Activated T-cell treated with anti-CD3 and anti-CD28 coated beads, Interleukin-2, amount 50 U/mL, for 48 hours (primary cell): ENCODE measurements at regions not wholly inside any gene's neighbourhood (a gene's known extent, or its start where the extent isn't known, plus 50 kb on each side); places are given as distances from the start of the nearest gene placed in this dataset.
"Not testable (repeated sequence)": the region's sequence is repeated elsewhere in the genome, so short reads cannot be mapped to it uniquely, and the experiment has no call there.

Source experiments
- DNase-seq, 2 experiments: peaks; one replicate each; pipeline ENCODE4 v3.0.0-alpha.2; 2020

- DNase-seq, result no peak
Measured at GRCh38 chrX:99394456-99394855, 1015.6 kb downstream of the PCDH19 start.

- DNase-seq, result no peak
Measured at GRCh38 chrX:99384594-99385374, 1025.3 kb downstream of the PCDH19 start.

GRCh38 chrX:99383786-99384185, 1026.3 kb downstream of the PCDH19 start:
- no peak for DNase-seq

GRCh38 chrX:99371976-99372595, 1038.0 kb downstream of the PCDH19 start:
- no peak for DNase-seq

- no peak for DNase-seq
Measured at GRCh38 chrX:99353412-99353811, 1056.7 kb downstream of the PCDH19 start.

- no peak for DNase-seq
Measured at GRCh38 chrX:99348256-99348655, 1061.8 kb downstream of the PCDH19 start.

- no peak for DNase-seq
Measured at GRCh38 chrX:99308302-99308701, 1101.8 kb downstream of the PCDH19 start.

- DNase-seq, result no peak
Measured at GRCh38 chrX:99305573-99305972, 1104.5 kb downstream of the PCDH19 start.

GRCh38 chrX:99301990-99302389, 1108.1 kb downstream of the PCDH19 start:
- no peak for DNase-seq

GRCh38 chrX:99271641-99272040, 1138.4 kb downstream of the PCDH19 start:
- DNase-seq, result peak in 1 of 2 experiments; percentile 16

GRCh38 chrX:99266255-99266654, 1143.8 kb downstream of the PCDH19 start:
- DNase-seq, result no peak

- no peak for DNase-seq
Measured at GRCh38 chrX:99248180-99248579, 1161.9 kb downstream of the PCDH19 start.

GRCh38 chrX:99242001-99242400, 1168.1 kb downstream of the PCDH19 start:
- no peak for DNase-seq

GRCh38 chrX:99234384-99234783, 1175.7 kb downstream of the PCDH19 start:
- not testable (repeated sequence) for DNase-seq

GRCh38 chrX:99192421-99192820, 1217.7 kb downstream of the PCDH19 start:
- no peak for DNase-seq

- DNase-seq, result no peak
Measured at GRCh38 chrX:99184153-99184552, 1225.9 kb downstream of the PCDH19 start.

GRCh38 chrX:99172958-99173357, 1237.1 kb downstream of the PCDH19 start:
- DNase-seq, result no peak

- no peak for DNase-seq
Measured at GRCh38 chrX:99142745-99143144, 1267.3 kb downstream of the PCDH19 start.

- no peak for DNase-seq
Measured at GRCh38 chrX:99137488-99137887, 1272.6 kb downstream of the PCDH19 start.

GRCh38 chrX:99117011-99117410, 1293.1 kb downstream of the PCDH19 start:
- no peak for DNase-seq

- no peak for DNase-seq
Measured at GRCh38 chrX:99095965-99096635, 1314.0 kb downstream of the PCDH19 start.

- DNase-seq, result no peak
Measured at GRCh38 chrX:99091459-99091858, 1318.6 kb downstream of the PCDH19 start.

- DNase-seq, result no peak
Measured at GRCh38 chrX:99078301-99078700, 1331.8 kb downstream of the PCDH19 start.

- DNase-seq, result no peak
Measured at GRCh38 chrX:99077099-99077498, 1333.0 kb downstream of the PCDH19 start.
